HT-29 (cell line): ENCODE measurements at regions not wholly inside any gene's neighbourhood (a gene's known extent, or its start where the extent isn't known, plus 50 kb on each side); places are given as distances from the start of the nearest gene placed in this dataset.
"Not testable (repeated sequence)": the region's sequence is repeated elsewhere in the genome, so short reads cannot be mapped to it uniquely, and the experiment has no call there.

Experiments
- DNase-seq: peaks from one replicate; pipeline ENCODE4 v3.0.0-alpha.2; 2015; ENCODE audit warnings: low spot score

DNA sequence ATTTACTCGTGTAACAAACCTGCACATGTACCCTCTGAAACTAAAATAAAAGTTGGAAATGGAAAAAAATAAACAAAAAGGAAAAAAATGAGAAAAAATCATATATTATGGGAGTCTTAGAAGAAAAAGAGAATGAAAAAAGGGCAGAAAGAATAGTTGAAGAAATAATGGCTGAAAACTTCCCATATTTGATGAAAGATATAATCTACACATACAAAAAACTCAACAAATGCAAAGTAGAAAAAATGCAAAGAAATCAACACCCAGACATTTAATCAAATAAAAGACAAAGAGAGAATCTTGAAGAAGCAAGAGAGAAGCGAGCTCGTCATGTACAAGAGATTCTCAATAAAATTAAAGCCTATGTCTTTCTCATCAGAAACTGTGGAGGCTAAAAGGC lies 73.8 kb downstream of the SLC25A46 start:
- DNase-seq, result no peak

DNA sequence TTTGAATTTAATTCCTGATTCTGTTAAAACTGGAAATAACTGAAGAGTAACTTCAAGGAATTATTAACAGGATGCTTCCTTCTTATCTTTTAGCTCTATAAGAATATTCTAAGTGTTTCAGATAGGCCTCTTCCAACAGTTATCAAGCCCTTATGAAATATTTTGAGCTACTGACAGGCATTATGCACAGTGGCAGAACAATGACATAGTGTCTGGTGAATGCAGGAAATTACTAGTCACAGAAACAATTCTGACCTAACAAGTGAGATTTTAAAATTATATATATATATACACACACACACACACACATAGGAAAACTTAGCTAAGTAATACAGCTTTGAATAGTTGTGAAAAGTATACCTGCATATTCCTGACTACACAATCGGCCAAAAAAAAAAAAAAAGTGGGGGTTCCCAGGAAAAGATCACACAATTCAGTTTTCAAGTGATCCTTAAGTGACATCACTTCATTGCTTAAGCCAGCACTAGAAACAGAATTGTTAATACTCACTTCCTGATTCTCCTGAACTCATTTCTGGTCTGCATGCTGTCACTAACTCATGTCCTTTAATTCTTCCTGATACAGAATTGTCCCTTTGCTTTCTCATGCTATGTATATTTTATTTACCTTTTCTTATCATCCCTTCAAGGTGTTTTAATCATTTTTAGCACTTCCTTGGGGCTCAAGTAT lies 77.3 kb downstream of the SLC25A46 start:
- no peak for DNase-seq

DNA sequence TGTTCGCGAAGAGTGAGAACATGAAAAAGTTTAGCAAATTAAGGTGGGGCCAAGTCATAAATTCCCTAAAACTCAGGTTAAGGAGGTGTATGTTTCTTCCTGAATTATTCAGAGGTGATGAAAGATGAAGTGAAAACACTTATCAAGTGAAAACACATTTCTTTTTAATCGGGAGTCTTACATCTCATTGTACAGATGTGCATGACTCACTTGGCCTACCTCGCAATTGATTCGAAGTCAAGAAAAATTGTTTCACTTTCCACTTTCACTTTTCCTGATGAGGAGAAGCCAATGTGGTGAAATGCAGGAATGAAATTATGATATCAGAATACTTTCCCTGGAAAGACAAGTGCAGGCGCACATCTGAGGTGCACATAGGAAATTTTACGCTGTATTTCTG lies 78.7 kb downstream of the SLC25A46 start:
- no peak for DNase-seq

DNA sequence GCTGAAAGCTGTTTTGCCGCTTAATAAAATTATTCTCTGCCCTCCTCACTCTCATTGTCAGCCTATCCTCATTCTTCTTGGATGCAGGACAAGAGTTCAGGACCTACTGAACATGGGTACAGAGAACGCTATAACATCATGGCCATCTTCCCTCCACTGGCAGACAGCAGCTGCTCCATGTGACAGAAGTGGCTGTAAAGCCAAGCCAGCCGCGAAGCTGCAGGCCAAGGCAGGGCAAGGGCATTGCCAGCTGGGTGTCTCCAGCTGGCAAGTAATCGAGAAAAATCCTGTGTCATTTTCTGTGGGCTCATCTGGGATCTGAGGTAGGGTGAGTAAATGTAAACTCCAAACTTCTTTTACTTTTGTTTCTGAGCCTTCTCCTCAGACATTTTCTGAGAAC lies 84.8 kb downstream of the SLC25A46 start:
- DNase-seq, result no peak

DNA sequence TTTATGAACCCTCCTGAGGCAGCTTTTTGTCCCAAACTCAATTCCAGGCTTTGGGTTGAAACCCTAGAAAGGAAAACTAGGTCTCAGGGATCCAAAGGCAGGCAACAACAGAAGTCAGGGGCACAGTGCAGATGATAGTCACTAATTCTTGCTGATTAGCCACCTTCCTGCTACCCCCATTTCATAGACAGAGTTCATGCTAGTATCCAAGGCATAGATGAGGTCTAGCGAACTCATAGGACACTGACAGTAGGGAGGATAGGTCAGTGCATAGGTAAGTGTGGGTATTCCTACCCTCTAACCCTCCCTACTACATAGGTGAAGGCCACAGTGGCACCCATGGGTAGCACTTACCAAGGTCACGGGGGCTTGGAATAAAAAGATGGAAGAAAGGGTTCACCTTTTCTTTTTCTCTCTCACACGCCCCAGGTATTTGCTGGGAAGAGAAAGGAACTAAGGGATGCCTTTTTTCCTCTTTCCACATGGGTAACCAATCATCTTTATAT lies 86.2 kb downstream of the SLC25A46 start:
- no peak for DNase-seq

DNA sequence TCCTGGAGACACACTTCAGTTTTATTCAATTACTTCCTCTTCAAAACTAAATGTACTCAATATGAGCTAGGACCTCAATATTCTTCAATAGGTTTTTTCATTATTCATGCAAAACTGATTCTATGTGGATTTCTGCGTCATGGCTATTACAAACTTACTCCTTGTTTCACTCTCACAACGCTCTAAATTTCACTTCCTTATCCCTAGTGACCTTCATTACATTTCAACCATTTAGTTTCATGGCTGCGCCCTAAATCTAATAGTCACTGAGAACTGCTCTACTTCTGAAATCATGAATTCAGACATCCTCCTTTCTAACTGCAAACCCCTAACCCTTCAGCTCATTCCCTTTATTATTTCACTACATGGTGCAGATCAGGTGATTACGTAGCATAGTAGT lies 93.9 kb downstream of the SLC25A46 start:
- no peak for DNase-seq

DNA sequence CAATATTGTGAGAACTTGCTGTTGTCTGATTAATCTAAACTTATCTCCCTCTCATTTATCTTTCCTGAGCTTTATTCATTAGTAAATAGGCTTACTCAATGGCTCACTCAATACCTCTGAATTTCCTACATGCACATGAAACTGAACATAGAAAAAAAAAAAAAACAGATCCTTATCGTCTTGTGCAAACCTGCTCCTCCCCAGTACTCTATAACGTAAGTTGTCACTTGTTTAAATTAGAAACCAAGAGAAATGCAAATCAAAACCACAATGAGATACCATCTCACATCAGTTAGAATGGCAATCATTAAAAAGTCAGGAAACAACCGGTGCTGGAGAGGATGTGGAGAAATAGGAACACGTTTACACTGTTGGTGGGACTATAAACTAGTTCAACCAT lies 96.1 kb downstream of the SLC25A46 start:
- DNase-seq, result peak; percentile 17

DNA sequence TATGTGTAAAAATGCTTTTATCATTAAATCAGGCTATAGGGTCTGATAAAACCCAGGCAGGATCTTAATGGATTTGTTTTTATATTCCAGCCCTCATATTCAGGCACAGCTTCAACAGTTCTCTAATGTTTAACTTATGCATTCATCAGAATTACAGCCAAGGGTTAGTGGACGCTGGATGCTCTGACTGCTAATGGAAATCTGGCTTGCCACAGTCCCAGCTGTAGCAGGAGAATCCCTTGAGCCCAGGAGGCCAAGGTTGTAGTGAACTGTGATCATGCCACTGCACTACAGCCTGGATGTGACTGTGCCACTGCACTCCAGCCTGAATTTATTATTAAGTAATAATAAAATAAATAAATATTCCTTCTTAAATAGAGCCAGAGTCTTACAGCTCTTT lies 98.0 kb downstream of the SLC25A46 start:
- no peak for DNase-seq

DNA sequence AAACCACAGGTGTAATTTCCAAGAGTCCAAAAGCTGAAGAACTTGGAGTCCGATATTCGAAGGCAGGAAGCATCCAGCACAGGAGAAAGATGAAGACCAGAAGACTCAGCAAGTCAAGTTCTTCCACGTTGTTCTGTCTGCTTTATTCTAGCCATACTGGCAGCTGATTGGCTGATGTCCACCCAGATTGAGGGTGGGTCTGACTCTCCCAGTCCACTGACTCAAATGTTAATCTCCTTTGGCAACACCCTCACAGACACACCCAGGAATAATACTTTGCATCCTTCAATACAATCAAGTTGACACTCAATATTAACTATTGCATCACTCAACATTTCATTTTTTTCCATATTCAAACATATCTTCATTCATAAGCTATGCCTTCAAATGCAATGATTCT lies 99.5 kb downstream of the SLC25A46 start:
- DNase-seq, result not testable (repeated sequence)

DNA sequence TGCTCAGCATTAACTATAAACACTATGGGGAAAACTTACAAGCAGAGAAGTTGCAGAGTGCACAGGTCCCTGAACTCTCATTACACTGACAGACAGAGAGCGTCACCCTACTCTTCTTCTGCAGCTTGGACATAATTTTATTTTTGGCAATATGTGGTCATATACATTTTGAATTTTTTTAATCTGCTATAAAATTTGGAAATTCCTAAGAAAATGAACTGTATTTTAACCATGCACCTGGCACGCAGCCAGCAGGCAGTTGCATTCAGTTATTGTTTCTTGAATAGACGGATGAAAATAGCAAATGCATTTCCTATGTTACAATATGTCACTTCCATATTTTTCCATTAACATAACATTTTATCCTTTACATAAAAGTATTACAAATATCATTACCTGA lies 100.2 kb downstream of the SLC25A46 start:
- no peak for DNase-seq

DNA sequence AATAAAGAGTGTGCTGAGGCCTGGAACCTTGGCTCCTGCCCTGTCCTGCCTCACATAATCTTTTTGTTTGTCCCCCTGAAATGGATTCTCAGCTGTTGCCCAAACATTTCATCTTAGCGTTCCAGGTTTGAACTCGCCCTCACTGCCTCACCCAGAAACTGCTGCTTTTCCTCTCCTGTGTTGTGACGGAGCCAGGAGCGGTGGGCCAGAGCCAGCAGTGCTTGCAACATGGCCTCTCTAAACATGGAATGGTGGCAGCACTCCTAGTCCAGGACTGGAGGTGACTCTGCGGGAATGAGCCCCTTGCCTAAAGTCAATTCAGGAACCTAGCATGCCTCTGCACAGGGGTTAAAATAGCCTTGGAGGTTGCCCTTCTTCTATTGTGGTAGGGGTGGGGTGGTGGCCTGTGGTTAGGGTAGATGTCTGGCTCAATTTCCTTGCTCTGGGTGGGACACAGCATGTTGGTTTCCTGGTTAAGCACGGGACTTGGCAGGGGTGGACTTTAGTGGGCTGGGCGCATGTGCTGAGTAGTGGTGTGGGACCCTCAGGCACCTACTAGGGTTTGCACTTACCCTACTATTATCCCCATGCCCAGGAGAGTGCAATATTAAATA lies 101.6 kb downstream of the SLC25A46 start:
- DNase-seq, result no peak

DNA sequence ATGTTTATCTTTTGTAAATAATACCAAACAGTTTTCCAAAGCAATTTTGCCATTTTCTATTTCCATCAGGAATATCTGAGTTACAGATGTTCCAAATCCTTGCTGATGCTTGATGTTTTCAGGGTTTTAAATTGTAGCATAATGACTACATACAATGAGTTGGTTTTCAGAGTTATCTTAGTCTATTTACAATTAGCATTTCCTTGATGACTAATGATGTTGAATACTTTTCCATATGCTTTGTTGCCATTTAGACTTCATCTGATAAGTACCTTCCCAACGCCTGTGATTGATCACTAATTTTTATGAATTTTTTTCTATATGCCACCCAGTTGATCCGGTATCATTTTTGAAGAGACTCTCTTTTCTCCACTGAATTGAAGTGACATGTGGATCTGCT lies 102.3 kb downstream of the SLC25A46 start:
- DNase-seq, result no peak

DNA sequence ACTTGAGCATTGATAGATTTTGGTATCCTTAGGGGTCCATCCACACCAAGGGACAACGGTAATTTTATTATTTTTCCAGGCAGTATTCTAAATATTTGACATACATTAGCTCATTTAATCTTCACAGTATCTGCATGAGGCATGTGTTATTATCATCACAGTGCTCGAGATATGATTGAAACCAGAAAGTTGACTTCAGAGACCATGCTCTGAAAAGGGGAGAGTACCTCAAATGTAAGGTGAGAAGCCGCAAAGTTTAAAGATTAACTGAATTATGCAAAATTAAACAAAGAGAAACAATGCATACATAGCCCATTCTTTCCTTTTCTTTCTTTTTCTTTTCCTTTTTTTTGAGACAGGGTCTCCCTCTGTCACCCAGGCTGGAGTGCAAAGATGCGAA lies 104.1 kb downstream of the SLC25A46 start:
- DNase-seq, result no peak

DNA sequence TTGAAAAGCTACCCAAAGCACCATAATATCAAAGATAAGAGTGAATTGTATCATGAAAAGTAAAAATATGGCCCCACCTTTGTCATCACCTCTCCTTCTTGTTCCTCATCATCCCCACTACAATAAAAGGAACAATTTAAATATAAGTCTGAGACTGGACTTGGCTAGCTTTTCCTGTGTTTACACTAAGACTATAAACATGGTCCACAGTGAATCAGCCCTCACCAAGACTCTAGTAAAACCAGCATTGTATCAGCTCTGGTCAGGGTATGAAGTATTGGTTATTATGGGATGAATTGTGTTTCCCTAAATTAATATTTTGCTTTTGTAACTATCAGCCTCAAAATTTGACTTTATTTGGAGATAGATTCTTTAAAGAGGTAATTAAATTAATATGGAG lies 105.4 kb downstream of the SLC25A46 start:
- DNase-seq, result no peak

DNA sequence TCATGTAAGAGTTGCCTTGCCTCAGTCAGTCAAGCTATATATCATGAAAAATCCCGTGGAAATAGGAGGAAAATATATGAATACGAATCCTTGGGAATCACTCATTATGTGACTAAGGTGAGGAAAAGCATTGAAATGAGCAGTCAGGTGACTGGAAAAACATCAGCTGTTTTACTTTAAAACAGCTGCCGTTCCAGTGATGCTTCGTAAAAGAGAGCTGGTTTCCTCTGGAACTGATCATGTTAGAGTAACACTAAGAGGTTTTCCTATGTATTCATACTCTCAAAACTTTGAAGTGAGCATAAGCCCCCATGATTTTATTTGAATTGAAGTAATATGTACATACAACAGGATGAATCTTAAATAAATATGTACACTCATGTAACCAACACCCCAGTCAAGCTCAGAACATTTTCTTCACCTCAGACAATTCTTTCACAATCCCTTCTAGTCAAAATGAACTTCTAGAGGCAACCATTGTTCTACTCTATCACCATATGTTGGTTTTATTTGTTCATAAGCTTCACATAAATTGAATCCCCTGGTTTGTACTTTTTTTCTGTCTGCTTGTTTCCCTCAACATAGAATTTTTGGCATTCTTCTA lies 107.7 kb downstream of the SLC25A46 start:
- no peak for DNase-seq

DNA sequence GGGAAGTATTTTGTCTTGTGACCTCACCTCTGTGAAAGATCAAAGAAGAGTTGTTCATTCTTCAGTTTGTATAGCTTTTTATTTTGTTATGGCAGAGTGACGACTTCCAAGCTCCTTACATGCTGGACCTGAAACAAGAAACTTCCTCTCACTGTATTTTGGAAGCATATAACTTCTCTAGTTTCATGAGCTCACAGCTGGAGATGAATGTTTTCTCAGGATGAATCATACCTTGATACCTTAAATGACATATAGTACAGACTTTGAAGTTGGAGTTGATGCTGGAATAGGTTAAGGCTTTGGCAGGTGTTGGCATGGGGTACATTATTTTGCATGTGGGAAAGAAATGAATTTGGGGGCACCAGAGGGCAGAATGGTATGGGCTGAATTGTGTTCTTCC lies 112.5 kb downstream of the SLC25A46 start:
- no peak for DNase-seq

DNA sequence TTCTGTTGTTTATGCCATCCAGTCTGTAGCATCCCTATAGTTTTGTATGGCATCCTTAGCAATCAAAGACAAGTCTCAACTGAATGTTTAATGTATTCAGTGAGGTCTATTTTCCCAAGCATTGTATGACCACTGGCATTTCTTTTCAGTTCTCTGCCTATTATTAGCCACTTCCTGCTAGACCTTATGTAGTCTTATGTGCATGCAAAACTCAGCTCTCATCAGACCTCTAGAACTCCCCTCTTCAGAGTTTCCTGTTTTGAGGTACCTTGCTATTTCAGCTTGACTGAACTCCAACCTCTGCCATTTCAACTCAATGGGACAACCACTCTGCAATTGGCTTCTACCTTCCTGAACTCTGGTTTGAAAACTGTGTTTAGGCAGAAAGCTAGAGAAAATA lies 113.2 kb downstream of the SLC25A46 start:
- no peak for DNase-seq

DNA sequence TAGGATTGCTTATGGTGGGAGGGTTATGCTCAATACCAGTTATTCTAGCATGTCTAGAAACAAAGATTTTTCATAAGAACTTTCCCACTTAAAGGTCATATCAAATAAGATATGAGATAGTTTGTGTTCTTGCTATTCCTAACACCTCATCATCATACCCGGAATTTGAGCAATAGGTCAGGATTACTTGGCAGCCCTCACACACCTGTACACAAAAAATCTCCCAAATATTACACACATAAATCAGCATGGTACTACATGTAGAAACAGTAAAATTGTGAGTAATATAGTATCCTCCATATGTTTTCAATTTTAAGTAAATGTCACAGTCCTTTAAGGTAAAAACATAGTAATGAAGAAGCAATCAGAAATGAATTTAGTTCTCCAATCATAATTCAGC lies 113.7 kb downstream of the SLC25A46 start:
- no peak for DNase-seq

DNA sequence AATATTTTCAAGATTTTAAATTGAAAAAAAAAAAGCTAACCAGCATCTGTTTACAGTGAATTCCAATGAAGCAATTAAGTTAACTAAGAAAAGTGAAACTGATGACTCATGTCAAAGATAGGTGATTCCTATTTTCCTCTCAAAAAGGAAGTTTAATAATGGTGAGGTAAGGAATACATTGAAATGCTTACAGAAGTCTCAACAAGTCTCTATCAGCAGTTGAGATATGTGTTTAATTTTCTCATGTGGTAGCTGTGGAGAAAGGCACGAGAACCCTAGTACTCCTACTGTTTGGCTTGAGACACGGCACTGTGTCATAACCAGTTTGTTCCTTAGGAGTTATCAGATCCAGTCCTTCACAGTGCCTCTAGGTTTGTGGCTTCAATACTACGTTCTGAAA lies 114.5 kb downstream of the SLC25A46 start:
- no peak for DNase-seq

DNA sequence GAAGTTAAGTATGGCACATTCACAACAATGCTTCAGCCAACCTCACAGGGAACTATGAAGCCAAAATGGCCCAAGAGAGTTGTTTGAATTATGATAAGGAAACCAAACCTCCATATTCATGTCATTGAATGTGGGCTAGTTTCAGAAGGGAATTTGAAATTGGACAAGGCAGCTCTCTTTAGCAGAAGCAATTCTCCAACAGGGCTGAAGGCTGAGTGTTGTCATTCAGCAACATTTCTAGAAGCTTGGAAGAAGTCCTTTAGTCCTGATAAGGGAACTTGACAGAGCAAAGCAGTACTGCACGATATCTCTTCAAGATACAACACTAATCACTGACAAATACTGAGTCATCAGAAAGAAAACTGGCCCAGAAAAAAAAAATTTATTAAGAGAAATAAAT lies 115.4 kb downstream of the SLC25A46 start:
- DNase-seq, result no peak

DNA sequence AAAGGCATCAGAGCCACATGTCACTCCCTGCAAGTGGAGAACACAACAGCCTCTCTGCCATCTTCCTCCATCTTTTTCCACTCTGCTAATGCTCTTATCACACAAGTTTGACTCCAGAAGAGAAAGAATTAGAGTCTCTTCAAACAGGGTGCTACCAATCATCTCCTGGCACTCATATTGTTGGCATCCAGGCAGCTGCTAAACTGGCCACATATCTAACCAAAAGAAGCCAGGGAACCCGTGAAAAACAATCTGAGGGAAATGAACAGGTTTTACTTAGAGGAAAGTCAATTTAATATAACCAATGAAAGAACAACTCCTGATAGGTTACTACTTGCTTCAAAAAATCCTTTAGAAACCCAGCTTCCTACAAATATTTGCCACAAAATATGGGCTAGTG lies 117.2 kb downstream of the SLC25A46 start:
- no peak for DNase-seq

DNA sequence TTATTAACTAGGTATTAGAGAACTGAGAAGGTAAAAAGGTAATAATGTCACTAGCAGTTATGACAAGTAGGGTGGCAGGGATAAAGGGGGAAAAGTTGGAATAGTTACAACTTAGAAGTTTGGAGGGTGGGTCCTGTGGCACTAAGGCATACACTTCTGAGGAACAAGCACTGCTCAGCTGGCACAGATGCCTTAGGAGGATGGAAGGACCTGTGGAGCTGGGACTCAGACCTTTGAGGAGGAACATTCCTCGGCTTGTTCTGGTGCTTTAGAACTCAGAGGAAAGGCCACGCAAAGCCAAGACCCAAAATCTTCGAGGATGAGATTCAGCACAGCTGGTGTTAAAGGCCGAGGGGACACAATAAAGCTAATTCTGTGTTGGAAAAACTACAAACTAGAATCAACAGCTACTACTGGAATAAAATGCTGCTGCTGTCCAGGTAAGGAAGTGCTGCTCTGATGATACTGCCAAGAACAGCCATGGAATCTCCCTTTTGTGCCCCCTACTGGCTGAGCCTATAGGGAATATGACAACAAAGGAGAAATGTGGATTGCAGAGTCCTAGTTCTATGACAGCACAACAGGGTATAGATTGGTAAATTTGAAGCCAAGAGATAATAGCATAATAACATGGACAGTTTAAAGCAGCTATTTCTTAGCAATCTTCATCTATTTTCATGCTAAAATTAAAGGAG lies 126.7 kb downstream of the SLC25A46 start:
- DNase-seq, result peak; percentile 67

DNA sequence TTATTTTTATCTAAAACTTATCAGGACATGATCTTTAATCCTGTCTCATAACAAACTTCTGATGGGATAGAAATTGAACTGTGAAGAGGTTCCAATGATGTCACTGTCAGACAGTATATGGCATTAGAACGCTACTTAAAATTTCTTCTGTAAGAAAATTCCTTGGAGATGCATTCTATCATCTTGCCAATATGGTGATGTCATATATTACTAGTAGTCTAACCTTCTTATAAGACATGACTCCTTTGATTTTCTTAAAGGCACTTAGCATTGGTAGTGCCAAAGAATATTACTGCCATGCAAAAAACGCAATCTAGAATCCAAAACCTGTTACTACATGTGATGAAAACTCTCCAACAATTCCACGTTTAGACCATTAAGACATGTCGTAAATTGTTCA lies 131.1 kb downstream of the SLC25A46 start:
- no peak for DNase-seq
